Smooth muscle cell of the brain vasculature (primary cell): ENCODE measurements at regions not wholly inside any gene's neighbourhood (a gene's known extent, or its start where the extent isn't known, plus 50 kb on each side); places are given as distances from the start of the nearest gene placed in this dataset.

Source experiments
- DNase-seq: peaks from one replicate; pipeline ENCODE4 v3.0.0-alpha.2; 2012; ENCODE audit warnings: low read depth, low spot score

DNA sequence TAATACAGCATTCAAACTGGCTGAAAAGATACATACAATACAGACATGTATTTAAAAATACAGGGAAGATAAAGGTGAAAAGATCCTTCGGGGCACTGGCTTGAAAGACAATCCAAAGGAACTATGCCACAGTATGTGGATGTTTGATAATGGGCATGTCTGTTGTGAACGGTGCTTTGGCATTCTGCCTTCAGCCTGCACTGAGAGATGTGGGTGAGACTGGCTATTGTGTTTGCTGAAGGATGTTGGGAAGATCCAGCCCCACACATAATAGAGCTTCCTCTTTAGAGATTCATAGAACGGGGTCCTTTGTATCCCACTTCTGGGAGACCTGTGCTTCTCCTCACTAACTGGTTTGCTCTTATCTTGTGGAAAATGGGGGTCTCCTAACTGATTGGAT is 65.1 kb upstream of the CXCR4 start:
- no peak for DNase-seq

- no peak for DNase-seq
These were observed 64.4 kb upstream of the CXCR4 start for GRCh38 chr2:136182315-136182714.

GRCh38 chr2:136179602-136179975 is 61.6 kb upstream of the CXCR4 start:
- DNase-seq = no peak

- no peak for DNase-seq
These were observed 61.1 kb upstream of the CXCR4 start for GRCh38 chr2:136178941-136179601.

DNA sequence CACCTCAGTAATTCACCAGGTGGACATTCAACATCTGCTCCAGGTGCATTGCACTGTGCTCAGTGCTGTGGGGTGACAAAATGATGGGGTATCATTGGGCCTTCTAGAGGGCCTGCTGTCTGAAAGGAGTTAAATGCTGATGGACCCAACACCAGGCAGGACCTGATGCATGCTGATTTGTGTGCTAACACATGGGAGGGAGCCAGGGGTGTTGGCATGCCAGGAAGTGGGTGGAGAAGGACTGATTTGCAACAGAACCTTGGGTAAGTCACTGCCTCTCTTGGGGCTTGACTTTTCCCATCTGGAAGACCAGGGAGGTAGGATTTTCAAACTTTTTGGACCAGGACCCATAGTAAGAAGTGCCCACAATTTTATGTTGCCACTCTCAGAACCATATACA is 57.9 kb upstream of the CXCR4 start:
- DNase-seq = no peak

- no peak for DNase-seq
These were observed 57.5 kb upstream of the CXCR4 start for GRCh38 chr2:136175466-136175865.

- no peak for DNase-seq
These were observed 55.2 kb upstream of the CXCR4 start for GRCh38 chr2:136173126-136173525.

DNA sequence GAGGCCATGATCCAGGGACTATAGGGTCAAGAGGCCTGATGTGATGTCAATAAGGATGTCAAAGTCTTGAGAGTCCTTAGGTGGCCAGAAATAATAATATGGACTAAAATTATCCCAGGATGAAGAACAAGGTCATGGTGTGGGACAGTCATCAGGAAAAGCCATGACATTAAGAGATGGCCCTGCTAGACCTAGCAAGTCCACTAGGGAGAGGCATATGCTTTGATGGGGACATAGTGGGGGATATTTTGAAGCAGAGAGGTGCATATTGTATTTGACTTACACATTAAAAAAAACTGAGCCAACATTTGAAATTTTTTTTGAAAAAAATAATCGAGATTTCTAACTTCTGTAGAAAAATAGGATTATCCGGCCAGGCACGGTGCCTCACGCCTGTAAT is 53.3 kb upstream of the CXCR4 start:
- no peak for DNase-seq

DNA sequence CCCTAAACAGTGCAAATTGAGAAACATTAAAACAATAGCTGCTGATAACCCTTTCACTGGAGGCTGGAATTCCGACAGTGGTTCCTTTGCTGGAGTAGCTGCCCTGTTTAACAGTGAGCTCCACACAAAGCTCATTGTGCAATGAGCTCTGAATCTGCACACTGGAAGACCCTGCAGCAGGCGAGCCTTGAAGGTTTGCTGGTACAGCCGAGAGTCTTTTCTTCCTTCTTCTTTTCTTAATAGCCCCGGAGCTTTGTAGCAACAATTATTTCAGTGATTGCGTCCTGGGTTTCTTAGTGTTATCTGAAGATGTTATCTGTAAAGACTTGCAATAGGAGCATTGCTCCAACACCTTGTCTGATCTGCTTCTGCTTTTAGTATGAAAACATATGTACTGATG is 50.8 kb upstream of the CXCR4 start:
- no peak for DNase-seq

DNA sequence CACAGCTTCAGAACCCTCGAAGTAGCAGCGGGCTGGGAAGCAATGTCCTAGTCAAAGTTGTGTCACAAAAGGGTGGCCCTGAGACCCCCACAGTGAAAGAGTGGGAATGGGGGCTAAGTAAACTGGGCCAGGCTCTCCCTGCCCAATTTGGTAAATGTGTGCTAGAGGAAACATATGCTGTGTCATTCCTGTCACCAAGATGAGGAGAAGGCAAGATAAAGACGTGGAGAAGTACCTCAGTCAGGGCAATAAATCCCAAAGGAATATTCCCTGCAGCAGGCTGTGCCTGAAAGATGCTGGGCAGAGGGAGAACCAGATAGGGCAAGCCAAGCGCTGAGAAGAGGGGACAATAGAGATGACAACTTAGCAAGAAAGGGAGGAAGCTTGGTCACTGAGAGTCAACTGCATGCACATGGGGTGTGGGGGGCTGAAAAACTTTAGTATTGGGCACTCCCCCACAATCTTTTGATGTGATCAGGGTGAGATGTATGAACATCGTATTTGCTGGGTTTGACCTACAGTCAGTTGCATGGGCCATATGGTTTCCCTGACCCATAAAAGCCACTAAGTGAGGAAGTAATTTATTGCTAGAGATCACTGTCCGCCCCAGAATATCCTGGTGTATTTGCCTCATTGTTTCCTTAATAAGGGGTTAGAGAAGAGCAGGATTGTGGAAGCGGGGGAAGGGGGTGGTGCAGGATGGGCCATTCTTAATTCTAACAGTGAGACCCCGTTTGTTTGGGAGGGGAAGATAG is 49.9 kb upstream of the CXCR4 start:
- no peak for DNase-seq
